Aorta (tissue), 5 donors: ENCODE measurements at regions not wholly inside any gene's neighbourhood (a gene's known extent, or its start where the extent isn't known, plus 50 kb on each side); places are given as distances from the start of the nearest gene placed in this dataset.
"Not testable (repeated sequence)": the region's sequence is repeated elsewhere in the genome, so short reads cannot be mapped to it uniquely, and the experiment has no call there.

Source experiments
- ATAC-seq: fragments of 200-7000 bp; cut with Tn5 transposase; one replicate; pipeline ENCODE4 v1.9.1; 2022; ENCODE audit warnings: moderate library complexity; ENCODE audit not compliant: low FRiP score
- DNase-seq, 2 donors: peaks; one replicate each; pipeline ENCODE4 v3.0.0-alpha.2; 2020
- H3K27ac ChIP-seq, 2 donors: one replicate each; pipeline ENCODE4 v1.5.1; 2013; ENCODE audit warnings: low read length in 2 of 2, mild to moderate bottlenecking in 2 of 2, moderate library complexity in 2 of 2, control low read depth in 1 of 2, inconsistent platforms in 1 of 2, low read depth in 1 of 2
- H3K27me3 ChIP-seq, 2 donors: one replicate each; pipeline ENCODE4 v1.6.1; 2013; ENCODE audit warnings: control low read depth in 1 of 2, low read length in 1 of 2, mild to moderate bottlenecking in 1 of 2, moderate library complexity in 1 of 2; ENCODE audit not compliant: insufficient read depth in 2 of 2, control insufficient read depth in 1 of 2
- H3K36me3 ChIP-seq, 2 donors: one replicate each; pipeline ENCODE4 v1.6.1; 2013; ENCODE audit warnings: control low read depth in 1 of 2, low read length in 1 of 2, mild to moderate bottlenecking in 1 of 2; ENCODE audit not compliant: insufficient read depth in 2 of 2, control insufficient read depth in 1 of 2
- H3K4me1 ChIP-seq, 2 donors: one replicate each; pipeline ENCODE4 v1.6.1; 2013; ENCODE audit warnings: low read length in 2 of 2, control low read depth in 1 of 2, mild to moderate bottlenecking in 1 of 2, moderate library complexity in 1 of 2; ENCODE audit not compliant: insufficient read depth in 2 of 2, control insufficient read depth in 1 of 2
- H3K4me3 ChIP-seq, 2 donors: one replicate each; pipeline ENCODE4 v1.5.1; 2013; ENCODE audit warnings: low read length in 2 of 2, control low read depth in 1 of 2, mild to moderate bottlenecking in 1 of 2
- H3K9me3 ChIP-seq: one replicate; pipeline ENCODE4 v1.6.1; 2013; ENCODE audit warnings: mild to moderate bottlenecking, low read length; ENCODE audit not compliant: control insufficient read depth
- WGBS, 2 donors: extraction: QIAGEN DNeasy Blood & Tissue Kit; methylation state at CpG; one replicate each; pipeline ENCODE4 v1.1.7; 2013; 5-methylcytosine and 5-hydroxymethylcytosine counted together
- intact Hi-C, 2 donors: fragments of 100-400 bp; cut with DNase I; formaldehyde crosslinking; loops; one replicate each; pipeline versions ENCODE4 v1.14.2 to v1.15.0; 2022
- donor health status: healthy with polysubstance abuse.
- donor health status: Bipolar disorder and iron deficiency.
- donor health status: DM: no; HTN: no; CAD: no.
- donor health status: DM: no; HTN: no; CAD: no.
- donor health status: DM: yes; HTN: yes; CAD: no.

GRCh38 chr3:166721466-166721865 lies 658.6 kb downstream of the ZBBX start:
- no peaks in the 10 kb centered on the region for H3K36me3 ChIP-seq
- H3K4me1 ChIP-seq: no peaks in the 10 kb centered on the region
- DNase-seq (no peak), ATAC-seq (no peak)
- H3K9me3 ChIP-seq: no peaks in the 10 kb centered on the region
- intact Hi-C loops: no loop called here
- no peaks in the 10 kb centered on the region for H3K27me3 ChIP-seq
- no peak overlapping the region for H3K4me3 ChIP-seq
- no peak overlapping the region for H3K27ac ChIP-seq

- H3K36me3 ChIP-seq: no peaks in the 10 kb centered on the region
- H3K4me3 ChIP-seq: no peak overlapping the region
- ATAC-seq (no peak), DNase-seq (no peak)
- intact Hi-C loops: no loop called here
- no peak overlapping the region for H3K27ac ChIP-seq
- H3K4me1 ChIP-seq: no peaks in the 10 kb centered on the region
- no peaks in the 10 kb centered on the region for H3K27me3 ChIP-seq
- no peaks in the 10 kb centered on the region for H3K9me3 ChIP-seq
- 4 to 6% methylated on average over 4 of the region's 4 CpGs for WGBS, 2 donors
Observed at GRCh38 chr3:166714206-166714605, 665.9 kb downstream of the ZBBX start.

GRCh38 chr3:166713787-166714186 lies 666.3 kb downstream of the ZBBX start:
- H3K4me3 ChIP-seq: no peak overlapping the region
- H3K27ac ChIP-seq: no peak overlapping the region
- H3K27me3 ChIP-seq: no peaks in the 10 kb centered on the region
- DNase-seq: no peak
- 5 to 11% methylated on average over 2 of the region's 2 CpGs for WGBS, 2 donors
- ATAC-seq: no peak
- no peaks in the 10 kb centered on the region for H3K4me1 ChIP-seq
- H3K36me3 ChIP-seq: no peaks in the 10 kb centered on the region
- intact Hi-C loops: no loop called here
- no peaks in the 10 kb centered on the region for H3K9me3 ChIP-seq

GRCh38 chr3:166706094-166706493 lies 674.0 kb downstream of the ZBBX start:
- ATAC-seq (no peak), DNase-seq (no peak)
- intact Hi-C loops: no loop called here
- Histone ChIP-seq H3K4me1 (no peaks in the 10 kb centered on the region), H3K9me3 (no peaks in the 10 kb centered on the region), H3K4me3 (no peak overlapping the region), H3K27me3 (no peaks in the 10 kb centered on the region), H3K36me3 (no peaks in the 10 kb centered on the region), H3K27ac (no peak overlapping the region)
- 45 to 48% methylated on average over 2 of the region's 2 CpGs for WGBS, 2 donors

- intact Hi-C loops: no loop called here
- Histone ChIP-seq H3K9me3 (no peaks in the 10 kb centered on the region), H3K4me1 (no peaks in the 10 kb centered on the region), H3K36me3 (no peaks in the 10 kb centered on the region), H3K27me3 (no peaks in the 10 kb centered on the region), H3K4me3 (no peak overlapping the region), H3K27ac (no peak overlapping the region)
- ATAC-seq (no peak), DNase-seq (no peak)
- WGBS, 2 donors: 90 to 100% methylated on average over 1 of the region's 1 CpG
Observed at GRCh38 chr3:166697495-166697894, 682.6 kb downstream of the ZBBX start.

- Histone ChIP-seq H3K4me1 (no peaks in the 10 kb centered on the region), H3K4me3 (no peak overlapping the region), H3K27me3 (no peaks in the 10 kb centered on the region), H3K9me3 (no peaks in the 10 kb centered on the region), H3K27ac (no peak overlapping the region), H3K36me3 (no peaks in the 10 kb centered on the region)
- DNase-seq (no peak), ATAC-seq (no peak)
- WGBS, 2 donors: 37 to 42% methylated on average over 2 of the region's 2 CpGs
- intact Hi-C loops: no loop called here
Observed at GRCh38 chr3:166696103-166696502, 684.0 kb downstream of the ZBBX start.

- DNase-seq (no peak), ATAC-seq (no peak)
- no peaks in the 10 kb centered on the region for H3K27me3 ChIP-seq
- no peak overlapping the region for H3K4me3 ChIP-seq
- no peak overlapping the region for H3K27ac ChIP-seq
- H3K4me1 ChIP-seq: no peaks in the 10 kb centered on the region
- H3K9me3 ChIP-seq: no peaks in the 10 kb centered on the region
- 80 to 81% methylated on average over 1 of the region's 1 CpG for WGBS, 2 donors
- H3K36me3 ChIP-seq: no peaks in the 10 kb centered on the region
- intact Hi-C loops: no loop called here
Observed at GRCh38 chr3:166688665-166689064, 691.4 kb downstream of the ZBBX start.

GRCh38 chr3:166685246-166685645 lies 694.9 kb downstream of the ZBBX start:
- intact Hi-C loops: no loop called here
- no peak overlapping the region for H3K4me3 ChIP-seq
- DNase-seq (no peak), ATAC-seq (no peak)
- H3K27me3 ChIP-seq: no peaks in the 10 kb centered on the region
- no peaks in the 10 kb centered on the region for H3K4me1 ChIP-seq
- no peak overlapping the region for H3K27ac ChIP-seq
- H3K36me3 ChIP-seq: no peaks in the 10 kb centered on the region
- 88 to 100% methylated on average over 1 of the region's 1 CpG for WGBS, 2 donors
- H3K9me3 ChIP-seq: no peaks in the 10 kb centered on the region

GRCh38 chr3:166684077-166684476 lies 696.0 kb downstream of the ZBBX start:
- H3K9me3 ChIP-seq, H3K27me3 ChIP-seq, DNase-seq, H3K36me3 ChIP-seq, H3K27ac ChIP-seq, intact Hi-C loops, H3K4me1 ChIP-seq, ATAC-seq, H3K4me3 ChIP-seq: not testable (repeated sequence)
- 92 to 93% methylated on average over 5 of the region's 5 CpGs for WGBS, 2 donors
